HG02852 (cell line): ENCODE measurements at regions not wholly inside any gene's neighbourhood (a gene's known extent, or its start where the extent isn't known, plus 50 kb on each side); places are given as distances from the start of the nearest gene placed in this dataset.

Experiments
- ATAC-seq: cut with Tn5 transposase; IDR thresholded peaks from one replicate; pipeline ENCODE4 v1.9.1; 2021; ENCODE audit warnings: mild to moderate bottlenecking, moderate library complexity; ENCODE audit not compliant: unreplicated experiment

DNA sequence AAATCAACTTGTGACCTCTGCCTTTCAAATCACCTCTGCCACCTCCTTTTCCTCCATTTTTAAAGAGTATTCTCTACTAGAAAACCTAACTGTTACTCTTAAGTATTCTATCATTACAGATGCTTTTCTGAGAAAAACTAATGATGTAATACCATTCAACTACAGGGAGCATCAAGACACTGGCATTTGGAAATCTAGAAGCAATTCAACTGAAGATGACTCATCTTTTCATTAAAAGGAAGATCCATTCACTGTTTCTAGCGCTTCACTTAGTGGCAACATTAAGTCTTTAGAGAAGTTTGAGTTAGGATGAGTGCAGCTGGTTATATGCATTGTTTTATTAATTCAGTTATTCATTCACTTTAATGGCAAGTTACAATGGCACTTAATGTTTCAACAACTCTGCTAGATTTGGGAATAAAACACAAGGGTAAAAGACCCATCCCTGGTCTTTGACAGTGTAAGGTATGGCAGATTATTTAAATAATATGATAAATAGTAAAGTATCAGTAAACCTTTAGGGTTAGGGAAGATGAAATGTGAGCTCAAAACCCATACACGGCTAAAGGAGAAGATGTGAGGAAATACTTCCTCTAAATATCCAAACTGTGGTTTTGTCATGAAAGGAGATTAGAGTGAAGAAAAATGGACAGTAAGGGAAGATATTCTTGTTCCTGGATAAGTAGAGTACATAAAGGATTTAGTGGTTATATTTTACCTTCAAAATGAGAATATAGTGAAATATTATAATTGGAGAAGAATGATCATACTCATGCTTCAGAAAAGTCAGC is 61.7 kb downstream of the KCNJ2 start:
- no peak for ATAC-seq

DNA sequence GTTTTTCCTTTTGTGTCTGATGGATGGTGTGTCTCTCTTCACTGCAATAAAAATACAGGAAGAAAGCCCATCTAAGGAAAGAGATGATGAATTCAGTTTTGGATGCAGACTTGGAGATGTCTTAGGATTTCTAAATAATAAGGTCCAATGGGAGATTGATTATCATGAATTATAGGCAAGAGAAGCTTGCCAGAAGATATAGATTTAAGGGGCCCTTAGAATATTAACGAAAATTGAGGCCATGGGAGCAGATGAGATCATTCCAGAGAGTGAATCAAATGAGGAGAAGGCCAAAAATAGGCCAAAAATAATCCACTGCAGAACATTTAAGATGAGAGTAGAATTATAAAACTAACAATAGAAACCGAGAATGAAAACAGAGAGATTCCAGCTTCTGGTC is 63.1 kb downstream of the KCNJ2 start:
- no peak for ATAC-seq

DNA sequence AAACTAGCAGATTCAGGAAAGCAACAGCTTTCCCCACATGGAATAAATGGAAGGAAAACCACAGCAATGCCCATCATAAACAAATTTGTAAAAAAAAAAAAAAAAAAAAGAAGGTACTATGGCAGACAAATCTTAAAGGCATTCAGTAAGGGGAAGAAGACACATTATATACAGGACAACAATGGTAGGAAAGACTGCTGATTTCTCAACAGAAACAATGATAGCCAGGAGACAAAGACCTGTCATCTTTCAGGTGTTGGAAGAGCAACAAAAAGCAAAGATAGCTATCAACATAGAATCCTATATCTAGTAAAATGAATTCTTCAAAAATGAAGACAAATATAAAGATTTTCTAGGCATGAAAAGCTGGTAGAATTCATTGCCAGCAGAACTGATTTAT is 65.9 kb downstream of the KCNJ2 start:
- ATAC-seq: no peak

DNA sequence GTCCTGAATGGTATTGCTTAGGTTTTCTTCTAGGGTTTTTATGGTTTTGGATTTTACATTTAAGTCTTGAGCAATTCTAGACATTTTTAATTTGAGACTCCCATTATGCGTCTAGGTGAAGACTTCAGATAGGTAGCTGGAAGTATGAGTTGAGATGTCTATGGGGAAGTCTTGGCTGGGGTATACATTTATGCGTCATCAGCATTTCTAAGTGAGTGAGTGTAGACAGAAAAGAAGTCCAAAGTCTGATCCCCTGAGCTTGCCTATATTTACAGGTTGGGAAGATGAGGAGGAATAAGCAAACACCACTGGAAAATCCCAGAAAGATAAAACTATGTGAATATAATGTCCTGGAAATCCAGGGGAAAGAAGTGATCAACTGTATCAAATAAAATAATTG is 68.9 kb downstream of the KCNJ2 start:
- ATAC-seq: no peak

DNA sequence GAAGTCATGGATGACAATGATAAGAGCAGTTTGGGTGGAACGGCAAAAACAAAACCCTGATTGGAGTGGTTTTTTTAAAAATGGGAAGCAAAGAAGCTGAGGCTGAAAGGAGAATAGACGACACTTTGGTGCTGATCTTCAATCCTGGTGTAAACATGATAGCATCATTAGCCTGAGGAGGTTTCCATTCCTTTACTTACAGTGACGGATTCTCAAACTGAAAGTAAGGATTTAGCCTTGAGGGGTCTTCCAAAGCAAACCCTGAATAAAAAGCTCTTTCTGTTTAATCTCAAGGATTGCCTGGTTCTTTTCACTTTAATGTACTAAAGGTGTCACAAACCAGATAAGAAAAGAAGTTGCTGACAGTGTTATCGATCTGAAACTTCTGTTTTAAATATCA is 69.3 kb downstream of the KCNJ2 start:
- no peak for ATAC-seq

DNA sequence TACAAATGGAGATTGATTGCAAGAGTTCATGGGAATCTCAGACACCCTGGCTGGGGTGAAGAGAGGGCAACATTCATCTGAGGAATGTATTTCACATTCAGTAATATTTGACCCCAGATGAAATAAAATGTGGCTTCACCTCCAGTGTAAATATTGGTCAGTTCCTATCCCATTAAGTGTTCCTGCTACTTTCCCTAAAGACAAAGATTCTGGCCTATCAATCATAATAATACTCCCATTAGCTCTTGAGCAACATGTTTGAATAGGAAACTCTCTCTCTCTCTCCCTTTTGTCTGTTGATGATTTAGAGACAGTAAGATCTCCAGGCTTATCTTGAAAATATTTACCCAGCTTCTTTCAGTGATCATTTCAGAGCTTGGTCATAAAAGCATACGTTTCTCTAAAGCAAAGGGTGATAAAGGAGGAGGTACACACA is 70.1 kb downstream of the KCNJ2 start:
- no peak for ATAC-seq

DNA sequence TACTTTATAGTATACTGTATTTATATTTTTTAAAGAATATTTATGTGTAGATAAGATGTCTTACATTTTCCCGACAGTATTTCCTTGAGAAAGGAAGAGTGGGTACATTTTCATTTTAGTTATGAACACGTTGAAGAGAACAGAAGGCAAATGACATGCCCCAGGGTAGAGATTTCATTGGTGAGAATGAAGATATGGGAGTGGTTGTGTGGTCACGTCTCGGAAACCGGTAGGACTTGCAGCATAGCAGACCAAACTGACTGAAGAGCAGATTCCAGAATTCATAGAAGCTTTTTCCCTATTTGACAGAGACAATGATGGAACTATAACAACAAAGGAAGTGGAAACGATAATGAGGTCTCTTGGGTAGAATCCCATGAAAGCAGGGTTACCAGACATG is 71.7 kb downstream of the KCNJ2 start:
- no peak for ATAC-seq

DNA sequence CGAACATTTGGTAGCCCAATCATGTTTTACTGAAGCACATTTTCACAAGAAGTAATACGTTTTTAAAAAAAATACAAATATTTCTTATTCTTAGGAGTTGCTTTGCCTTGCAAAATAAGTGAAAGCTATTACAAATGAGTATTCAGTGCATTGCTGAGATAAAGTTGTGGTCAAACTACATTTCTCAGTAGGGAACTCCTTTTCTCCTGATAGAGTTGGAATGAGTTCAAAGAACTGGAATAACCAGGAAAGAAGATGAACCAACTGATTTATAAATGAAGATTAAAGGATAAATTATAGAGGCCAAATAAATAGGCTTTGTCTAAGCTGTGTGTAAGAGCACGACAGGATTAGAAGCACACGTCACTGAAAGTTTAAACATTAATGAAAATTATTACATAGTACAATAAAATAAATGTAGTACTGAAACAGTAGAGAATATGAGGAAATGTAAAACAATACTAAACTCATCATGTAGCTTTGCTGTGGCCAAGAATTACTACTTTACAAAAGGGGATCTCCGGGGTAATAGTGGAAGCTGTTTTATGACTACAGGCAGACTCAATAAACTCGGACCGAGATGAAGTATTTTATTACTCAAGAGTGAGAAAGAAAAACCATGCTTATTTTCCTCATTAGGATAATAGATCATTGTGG is 73.6 kb downstream of the KCNJ2 start:
- no peak for ATAC-seq

DNA sequence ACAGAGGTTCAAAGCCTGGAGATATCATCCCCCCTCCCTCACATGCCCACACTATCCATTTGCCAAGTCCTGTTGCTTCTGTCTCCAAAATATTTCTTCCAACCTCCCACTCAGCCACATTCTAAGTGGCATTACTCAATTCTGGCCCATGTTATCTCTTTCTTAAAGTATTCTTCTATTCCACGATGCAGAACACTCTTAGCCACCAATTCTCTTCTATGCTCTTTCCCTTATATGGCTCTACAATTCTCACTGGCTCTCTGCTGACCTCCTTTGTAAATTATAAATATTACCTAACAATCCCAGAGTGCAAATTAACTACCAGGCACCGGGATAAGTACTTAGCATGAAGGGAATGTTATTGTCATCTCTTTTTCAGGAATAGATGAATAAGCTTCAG is 82.4 kb downstream of the KCNJ2 start:
- ATAC-seq: no peak

DNA sequence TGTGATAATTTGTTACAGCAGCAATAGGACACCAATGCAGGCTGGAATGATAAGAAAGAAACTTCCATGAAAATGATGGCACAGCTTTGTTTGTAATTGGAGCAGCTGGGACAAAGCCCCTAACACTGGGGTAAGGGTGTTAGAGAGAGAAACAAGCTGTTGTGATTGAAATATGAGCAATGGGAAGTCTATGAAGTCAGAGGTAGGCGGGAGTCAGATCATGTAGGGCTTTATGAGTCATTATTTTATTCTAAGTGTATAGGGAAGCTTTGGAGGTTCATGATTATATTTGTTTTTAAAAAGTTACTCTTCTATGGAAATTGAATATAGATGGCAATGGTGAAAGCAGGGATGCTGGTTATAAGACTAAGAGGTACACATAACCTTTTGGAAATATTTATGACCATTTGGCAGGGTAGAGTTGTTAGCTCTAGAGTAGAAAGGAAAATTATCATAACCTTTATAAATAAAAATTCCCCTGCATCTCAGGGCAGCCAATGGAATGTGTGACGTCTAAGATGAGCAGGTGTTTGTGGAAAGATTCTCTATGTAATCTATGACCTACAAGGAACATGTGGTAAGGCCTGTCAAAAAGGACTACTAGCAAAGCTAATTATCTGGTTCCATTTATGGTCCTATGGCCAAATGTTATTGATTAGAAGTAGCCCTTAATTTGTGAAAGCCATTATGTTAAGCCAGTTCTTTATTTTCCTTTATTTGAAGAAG is 85.6 kb downstream of the KCNJ2 start:
- no peak for ATAC-seq

DNA sequence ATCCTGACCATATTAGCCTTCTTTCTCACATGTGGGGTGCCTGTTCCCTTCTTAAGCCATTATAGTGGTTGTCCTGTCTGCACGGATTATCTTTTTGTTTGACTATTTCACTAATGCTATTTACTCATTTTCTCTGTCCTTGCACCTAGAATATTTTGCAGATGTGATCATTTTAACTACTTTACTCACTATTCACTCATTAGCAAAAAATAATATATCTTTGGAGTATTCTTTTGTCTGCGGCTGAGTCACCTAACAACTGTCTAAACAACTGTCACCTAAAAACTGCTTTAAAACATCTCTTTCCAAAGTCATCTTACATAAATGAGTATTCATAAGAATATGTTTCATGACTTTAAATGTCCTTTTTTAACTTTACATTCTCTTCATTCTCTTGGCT is 87.4 kb downstream of the KCNJ2 start:
- no peak for ATAC-seq

DNA sequence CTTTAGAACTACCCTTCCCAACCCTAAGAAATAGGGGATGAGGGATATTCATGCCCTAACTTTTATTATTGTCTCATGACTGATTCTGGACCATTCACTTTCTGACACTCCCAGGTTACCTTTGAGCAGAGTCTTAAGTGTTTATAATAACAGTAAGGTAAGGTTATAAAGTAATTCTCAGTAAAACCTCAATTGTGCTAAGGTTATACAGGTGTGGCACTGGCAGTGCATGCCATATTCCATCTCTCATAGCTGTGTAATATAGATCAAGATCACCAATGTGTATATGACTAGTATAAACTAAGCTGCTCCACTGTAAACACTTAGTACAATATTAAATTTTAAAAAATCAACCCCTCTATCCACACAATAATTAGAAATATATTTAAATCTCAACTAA is 89.1 kb downstream of the KCNJ2 start:
- ATAC-seq: no peak

DNA sequence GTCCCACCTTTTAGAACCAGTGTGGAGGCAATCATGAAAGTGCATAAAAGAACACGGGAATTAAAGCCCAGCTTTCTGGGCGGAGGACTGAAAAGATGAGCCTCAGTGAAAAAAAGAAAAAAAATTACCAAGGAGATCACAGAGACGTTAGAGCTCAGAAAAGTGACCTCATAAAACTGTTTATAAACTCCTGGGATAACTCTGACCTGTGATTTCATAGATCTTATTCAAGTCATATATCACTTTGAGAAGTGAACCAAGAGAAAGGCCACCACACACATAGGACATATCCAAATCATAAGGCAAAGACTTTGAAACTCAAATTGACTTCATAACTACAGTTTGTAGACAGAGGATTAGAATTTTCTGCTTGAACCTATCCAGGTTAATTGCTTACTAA is 90.1 kb downstream of the KCNJ2 start:
- no peak for ATAC-seq

DNA sequence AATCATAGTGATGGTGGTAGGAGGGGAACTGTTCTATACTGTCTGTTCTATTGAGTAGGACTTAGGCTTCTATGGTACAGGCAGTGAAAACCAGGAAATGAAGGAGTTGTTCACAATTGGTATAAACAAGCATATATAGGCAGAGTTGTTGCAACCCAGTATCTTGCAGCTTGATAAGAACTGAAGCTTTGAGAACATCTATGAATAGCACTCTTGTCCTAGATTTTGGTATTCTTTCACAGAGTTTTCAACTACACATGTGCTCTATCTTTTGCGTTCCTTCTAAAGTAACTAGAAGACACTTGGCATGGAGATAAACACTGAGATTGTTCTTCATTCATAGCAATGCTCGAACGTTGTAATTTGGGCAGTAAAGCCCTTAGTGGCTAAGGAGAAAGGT is 91.8 kb downstream of the KCNJ2 start:
- ATAC-seq: no peak

DNA sequence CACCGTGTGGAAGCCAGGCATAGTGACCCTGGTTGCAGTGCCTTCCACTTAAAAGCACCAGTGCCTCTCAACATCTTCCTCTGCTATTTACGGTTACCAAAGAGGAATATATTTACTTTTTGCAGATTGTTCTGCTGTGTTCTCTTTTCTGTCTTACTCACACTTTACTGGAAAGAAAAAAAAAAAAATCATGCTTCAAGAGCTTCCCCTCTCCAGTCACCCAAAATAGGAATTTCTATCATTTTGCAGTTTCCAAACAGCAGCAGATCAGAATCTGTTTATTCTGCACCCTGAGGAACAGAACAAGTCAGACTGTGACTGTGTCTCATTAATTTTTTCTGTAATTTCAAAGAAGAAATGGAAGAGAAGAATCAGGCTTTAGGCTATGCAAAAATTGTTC is 96.1 kb downstream of the KCNJ2 start:
- no peak for ATAC-seq

DNA sequence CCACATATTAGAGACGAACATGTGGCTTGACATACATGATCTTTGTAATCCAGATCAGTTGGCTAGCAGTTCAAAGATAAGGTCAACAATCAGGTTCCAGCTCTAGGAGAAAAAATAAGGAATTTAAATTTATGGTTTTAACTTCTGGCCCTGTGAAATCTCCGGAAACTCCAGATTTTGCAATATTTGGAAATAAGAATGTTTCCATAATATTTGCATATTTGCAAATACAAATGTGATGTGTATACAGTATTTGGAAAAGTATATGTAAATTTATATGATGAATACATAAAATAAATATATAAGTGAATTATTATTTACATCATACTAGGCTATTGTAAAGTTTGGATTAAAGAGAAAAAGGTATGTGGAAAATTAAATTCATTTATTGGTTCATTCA is 97.1 kb downstream of the KCNJ2 start:
- no peak for ATAC-seq

DNA sequence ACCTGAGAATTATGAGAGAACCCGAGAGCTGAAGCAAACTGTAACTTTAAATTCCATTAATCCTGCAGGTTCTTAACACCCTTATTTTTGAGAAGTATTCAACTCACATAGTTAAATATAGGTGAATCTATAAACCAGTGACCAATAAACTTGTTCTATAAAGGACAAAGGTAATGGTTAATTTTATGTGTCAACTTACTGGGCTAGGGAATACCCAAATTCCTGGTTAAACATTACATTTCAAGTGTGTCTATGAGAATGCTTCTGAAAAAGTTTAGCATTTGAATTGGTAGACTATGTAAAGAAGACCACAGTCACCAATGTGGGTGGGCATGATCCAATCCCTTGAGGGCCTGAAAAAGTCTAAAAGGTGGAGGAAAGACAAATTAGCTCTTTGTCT is 99.1 kb downstream of the KCNJ2 start:
- no peak for ATAC-seq

DNA sequence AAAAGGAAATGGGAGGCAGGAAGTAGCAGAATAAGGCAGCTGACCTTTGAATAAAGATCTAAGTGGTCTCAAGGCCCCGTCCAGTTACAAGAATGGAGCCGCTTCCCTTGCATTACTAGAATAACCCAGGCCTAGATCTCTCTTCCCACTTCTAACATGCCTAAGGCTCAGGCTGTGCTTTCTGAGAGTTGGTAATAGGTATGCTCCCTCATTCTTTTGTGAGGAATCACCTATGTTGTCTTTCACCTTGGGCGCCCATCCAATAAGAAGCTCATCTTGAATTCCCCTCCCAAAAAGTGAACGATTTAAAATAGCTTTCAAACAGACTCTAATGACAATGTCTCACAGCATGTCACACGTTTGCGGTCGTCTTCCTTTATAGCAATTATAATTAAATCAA is 101.2 kb downstream of the KCNJ2 start:
- no peak for ATAC-seq

DNA sequence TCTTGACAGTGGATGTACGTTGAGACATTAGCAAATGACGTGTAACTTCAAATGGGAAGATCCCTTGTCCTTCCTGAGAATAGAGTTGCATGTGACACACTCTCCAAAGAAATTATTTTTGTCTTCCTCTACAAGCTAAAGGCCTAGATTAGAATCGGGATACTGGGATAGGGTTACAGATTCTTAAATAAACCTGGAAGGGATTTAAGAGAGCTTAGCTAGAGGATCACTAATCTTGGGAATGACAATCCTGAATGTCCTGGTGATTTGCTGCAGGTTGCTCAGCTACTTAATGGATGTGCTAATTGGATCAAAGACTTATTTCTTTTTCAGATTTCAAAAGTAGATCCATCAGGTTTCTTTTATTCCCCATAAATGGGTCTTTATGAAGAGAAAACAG is 101.9 kb downstream of the KCNJ2 start:
- no peak for ATAC-seq

DNA sequence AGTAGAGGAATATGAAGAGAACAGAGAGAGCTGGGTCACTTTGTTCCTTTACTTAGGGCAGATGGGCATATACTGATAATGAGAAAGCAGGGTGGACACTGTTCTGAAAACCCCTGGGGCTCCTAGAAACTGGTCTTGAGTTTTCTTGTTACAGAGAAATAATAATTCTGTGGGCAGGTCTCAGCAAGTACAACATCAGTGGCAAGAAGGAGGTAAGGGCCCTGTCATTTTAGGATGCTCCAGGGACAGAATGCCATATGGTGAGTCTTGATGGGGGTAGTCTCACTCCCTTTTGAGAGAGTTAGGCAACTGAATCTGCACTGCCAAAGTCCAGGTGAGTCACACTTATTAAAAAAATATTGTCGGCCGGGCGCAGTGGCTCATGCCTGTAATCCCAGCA is 102.3 kb downstream of the KCNJ2 start:
- no peak for ATAC-seq

DNA sequence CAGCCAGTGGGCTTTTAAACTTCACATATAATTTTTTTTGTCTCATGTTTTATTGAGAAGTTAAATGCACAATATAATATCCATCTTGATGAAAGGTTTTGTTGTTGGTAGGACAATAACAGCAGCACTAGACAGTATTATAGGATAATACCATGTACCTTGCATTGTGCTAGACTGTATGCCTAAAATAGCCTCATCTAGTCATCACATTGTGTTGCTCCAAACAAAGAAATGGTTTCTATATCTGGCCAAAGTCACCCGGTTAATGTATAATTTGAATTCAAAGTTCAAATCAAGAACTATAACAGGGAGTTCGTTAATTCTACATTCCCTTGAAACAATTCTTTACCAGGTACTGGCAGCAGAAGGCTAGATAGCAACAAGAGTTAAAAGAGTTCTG is 104.9 kb downstream of the KCNJ2 start:
- no peak for ATAC-seq

DNA sequence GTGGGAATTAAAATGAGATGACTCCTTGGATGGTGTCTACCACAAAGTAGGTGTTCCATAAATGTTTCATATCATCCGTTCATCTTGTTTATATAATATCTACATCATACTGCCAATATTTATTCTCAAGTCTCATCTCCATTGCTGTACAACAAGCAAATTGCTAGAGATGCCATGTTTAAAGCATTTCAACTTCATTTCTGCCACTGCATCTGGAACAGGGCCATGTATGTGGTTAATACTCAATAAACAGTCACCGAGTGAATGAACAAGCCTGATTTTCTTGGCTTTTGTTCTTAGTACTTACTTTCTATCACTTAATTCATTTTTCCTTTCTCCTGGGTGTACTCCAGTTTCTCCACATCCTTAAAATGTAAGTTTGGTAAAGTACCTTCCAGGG is 107.6 kb downstream of the KCNJ2 start:
- no peak for ATAC-seq
